COLO668 (cell line): ENCODE measurements at regions not wholly inside any gene's neighbourhood (a gene's known extent, or its start where the extent isn't known, plus 50 kb on each side); places are given as distances from the start of the nearest gene placed in this dataset.
A peak's percentile ranks its signal among the peaks of the same experiment; 100 is the strongest.

Source experiments
- DNase-seq: peaks from one replicate; lab custom pipeline; 2025; ENCODE audit not compliant: unreplicated experiment; lab: John Stamatoyannopoulos, UW

GRCh38 chr18:10032331-10033015, 118.7 kb downstream of the VAPA start:
- DNase-seq: no peak

- no peak for DNase-seq
These were observed 119.2 kb downstream of the VAPA start for GRCh38 chr18:10033016-10033399.

GRCh38 chr18:10035281-10035991, 121.6 kb downstream of the VAPA start:
- peak; percentile 87 for DNase-seq

GRCh38 chr18:10036479-10036878, 122.7 kb downstream of the VAPA start:
- DNase-seq: no peak

GRCh38 chr18:10037181-10037580, 123.4 kb downstream of the VAPA start:
- no peak for DNase-seq

- DNase-seq: no peak
These were observed 124.5 kb downstream of the VAPA start for GRCh38 chr18:10038268-10038667.

- no peak for DNase-seq
These were observed 126.6 kb downstream of the VAPA start for GRCh38 chr18:10040287-10041011.

- DNase-seq: no peak
These were observed 127.4 kb downstream of the VAPA start for GRCh38 chr18:10041180-10041579.

GRCh38 chr18:10042492-10042891, 128.7 kb downstream of the VAPA start:
- DNase-seq: no peak

GRCh38 chr18:10044054-10044453, 130.2 kb downstream of the VAPA start:
- DNase-seq: no peak

GRCh38 chr18:10045296-10045891, 131.6 kb downstream of the VAPA start:
- no peak for DNase-seq

- DNase-seq: no peak
These were observed 132.5 kb downstream of the VAPA start for GRCh38 chr18:10046178-10046807.

GRCh38 chr18:10047237-10047636, 133.4 kb downstream of the VAPA start:
- DNase-seq: no peak

GRCh38 chr18:10049747-10050146, 135.9 kb downstream of the VAPA start:
- no peak for DNase-seq

- no peak for DNase-seq
These were observed 137.1 kb downstream of the VAPA start for GRCh38 chr18:10050956-10051355.

GRCh38 chr18:10051877-10052631, 138.2 kb downstream of the VAPA start:
- DNase-seq: no peak

- DNase-seq: no peak
These were observed 139.1 kb downstream of the VAPA start for GRCh38 chr18:10052871-10053270.

GRCh38 chr18:10053861-10054260, 140.0 kb downstream of the VAPA start:
- DNase-seq: no peak

- DNase-seq: no peak
These were observed 140.6 kb downstream of the VAPA start for GRCh38 chr18:10054366-10054765.

GRCh38 chr18:10055125-10055750, 141.4 kb downstream of the VAPA start:
- DNase-seq: no peak
